ENCODE measurements at regions not wholly inside any gene's neighbourhood (a gene's known extent, or its start where the extent isn't known, plus 50 kb on each side); places are given as distances from the start of the nearest gene placed in this dataset.

- Mint-ChIP-seq H3K4me1 (ENCODE audit: low read depth, unreplicated experiment) (peaks cover 21% of the 10 kb centered on the region), H3K9me3 (ENCODE audit: unreplicated experiment) (peaks cover 17% of the 10 kb centered on the region), H3K27me3 (ENCODE audit: insufficient read depth, unreplicated experiment) (no peaks in the 10 kb centered on the region), H3K27ac (ENCODE audit: unreplicated experiment) (no peak overlapping the region), H3K36me3 (ENCODE audit: insufficient read depth, unreplicated experiment) (no peaks in the 10 kb centered on the region), H3K4me3 (ENCODE audit: unreplicated experiment) (no peak overlapping the region)
- no peaks in the 10 kb centered on the region for H3K9me3 ChIP-seq
- no peaks in the 10 kb centered on the region for H3K36me3 ChIP-seq (ENCODE audit: control insufficient read depth, insufficient read depth, low read length)
- BruUV-seq (replicated peaks): no TSS peak
- ChIA-PET CTCF (no interaction called here), POLR2A (no interaction called here)
- DNase-seq: no peak
- H3K4me3 ChIP-seq (ENCODE audit: low read depth, low read length): no peak overlapping the region
- peaks cover 19% of the 10 kb centered on the region for H3K4me1 ChIP-seq
- intact Hi-C loops (cut with micrococcal nuclease; ENCODE audit: unreplicated experiment): no loop called here
- no peak for TF ChIP-seq CTCF (IDR thresholded peaks at IDR 0.05; ENCODE audit: insufficient read depth in 1 of 2, low read depth in 1 of 2, low read length in 1 of 2, severe bottlenecking in 1 of 2, unreplicated experiment in 1 of 2)
- H3K27me3 ChIP-seq (replicated peaks; ENCODE audit: control insufficient read depth, insufficient read depth, low read length): no peaks in the 10 kb centered on the region
Observed at GRCh38 chr12:71045781-71046180, 112.0 kb downstream of the TSPAN8 start.

GRCh38 chr12:71041476-71041875, 116.3 kb downstream of the TSPAN8 start:
- Histone ChIP-seq H3K36me3 (ENCODE audit: control insufficient read depth, insufficient read depth, low read length) (no peaks in the 10 kb centered on the region), H3K27me3 (replicated peaks; ENCODE audit: control insufficient read depth, insufficient read depth, low read length) (no peaks in the 10 kb centered on the region), H3K9me3 (no peaks in the 10 kb centered on the region), H3K4me1 (peaks cover 16% of the 10 kb centered on the region), H3K4me3 (ENCODE audit: low read depth, low read length) (no peak overlapping the region)
- intact Hi-C loops (cut with micrococcal nuclease; ENCODE audit: unreplicated experiment): no loop called here
- no TSS peak for BruUV-seq (replicated peaks)
- Mint-ChIP-seq H3K4me1 (ENCODE audit: low read depth, unreplicated experiment) (peaks cover 20% of the 10 kb centered on the region), H3K27me3 (ENCODE audit: insufficient read depth, unreplicated experiment) (no peaks in the 10 kb centered on the region), H3K36me3 (ENCODE audit: insufficient read depth, unreplicated experiment) (no peaks in the 10 kb centered on the region), H3K9me3 (ENCODE audit: unreplicated experiment) (peaks cover 8% of the 10 kb centered on the region), H3K27ac (ENCODE audit: unreplicated experiment) (peak overlapping the region; percentile 3), H3K4me3 (ENCODE audit: unreplicated experiment) (no peak overlapping the region)
- no peak for TF ChIP-seq CTCF (IDR thresholded peaks at IDR 0.05; ENCODE audit: insufficient read depth in 1 of 2, low read depth in 1 of 2, low read length in 1 of 2, severe bottlenecking in 1 of 2, unreplicated experiment in 1 of 2)
- CTCF ChIA-PET: no interaction called here
- POLR2A ChIA-PET: no interaction called here
- no peak for DNase-seq

- POLR2A ChIA-PET: no interaction called here
- BruUV-seq (replicated peaks): no TSS peak
- H3K27ac Mint-ChIP-seq (ENCODE audit: unreplicated experiment): no peak overlapping the region
- H3K4me1 Mint-ChIP-seq (ENCODE audit: low read depth, unreplicated experiment): peaks cover 13% of the 10 kb centered on the region
- intact Hi-C loops (cut with micrococcal nuclease; ENCODE audit: unreplicated experiment): no loop called here
- Histone ChIP-seq H3K27me3 (replicated peaks; ENCODE audit: control insufficient read depth, insufficient read depth, low read length) (no peaks in the 10 kb centered on the region), H3K36me3 (ENCODE audit: control insufficient read depth, insufficient read depth, low read length) (no peaks in the 10 kb centered on the region), H3K4me3 (ENCODE audit: low read depth, low read length) (no peak overlapping the region), H3K4me1 (no peaks in the 10 kb centered on the region), H3K9me3 (no peaks in the 10 kb centered on the region)
- no peaks in the 10 kb centered on the region for H3K27me3 Mint-ChIP-seq (ENCODE audit: insufficient read depth, unreplicated experiment)
- DNase-seq: no peak
- no peak overlapping the region for H3K4me3 Mint-ChIP-seq (ENCODE audit: unreplicated experiment)
- TF ChIP-seq CTCF (IDR thresholded peaks at IDR 0.05; ENCODE audit: insufficient read depth in 1 of 2, low read depth in 1 of 2, low read length in 1 of 2, severe bottlenecking in 1 of 2, unreplicated experiment in 1 of 2): no peak
- peaks cover under 1% of the 10 kb centered on the region for H3K9me3 Mint-ChIP-seq (ENCODE audit: unreplicated experiment)
- no peaks in the 10 kb centered on the region for H3K36me3 Mint-ChIP-seq (ENCODE audit: insufficient read depth, unreplicated experiment)
- CTCF ChIA-PET: no interaction called here
Observed at GRCh38 chr12:71038960-71039359, 118.4 kb upstream of the PTPRR start.
